HCT116 (cell line): ENCODE measurements at regions not wholly inside any gene's neighbourhood (a gene's known extent, or its start where the extent isn't known, plus 50 kb on each side); places are given as distances from the start of the nearest gene placed in this dataset.

Source experiments
- ATAC-seq: fragments of 200-7000 bp; cut with Tn5 transposase; 2 replicates; pipeline ENCODE4 v1.9.1; 2020; ENCODE audit warnings: mild to moderate bottlenecking, moderate library complexity
- BruUV-seq: library from RNA; stranded (reverse); fragments of 400-500 nt; replicated peaks from 2 replicates; lab custom pipeline; 2021; lab: Mats Ljungman, UMichigan
- CTCF ChIA-PET: fragments of 300-600 bp; sonication (Branson Sonifier 250); formaldehyde crosslinking; loops from one replicate; lab custom pipeline; 2021; ENCODE audit warnings: antibody characterized with exemption; lab: Charles Lee
- POLR2A ChIA-PET: fragments of 300-600, 350-600 bp; sonication (Branson Sonifier 250); formaldehyde crosslinking; loops from one replicate; lab custom pipeline; 2021; ENCODE audit warnings: antibody characterized with exemption; lab: Charles Lee
- RAD21 ChIA-PET, 2 experiments: fragments of 300-600 bp; sonication (Branson Sonifier 250); formaldehyde crosslinking; loops; one replicate each; lab custom pipeline; 2023; ENCODE audit warnings: low total read pairs in 2 of 2; ENCODE audit not compliant: uncharacterized antibody in 2 of 2, unreplicated experiment in 2 of 2, low non-redundant PET in 1 of 2; lab: Charles Lee
- DNase-seq: peaks from one replicate; pipeline ENCODE4 v3.0.0-alpha.2; 2010; ENCODE audit warnings: low read depth, low spot score
- H2AFZ ChIP-seq: fragments of 200-600 bp; shearing (Covaris generic), sonication (generic); 2 replicates; pipeline ENCODE4 v1.6.1; 2017; ENCODE audit warnings: low read depth, mixed run types, mixed read lengths, antibody characterized with exemption, low read length; ENCODE audit not compliant: poor library complexity, severe bottlenecking
- H3K27ac ChIP-seq: 2 replicates; pipeline ENCODE4 v1.5.1; 2012; ENCODE audit warnings: low read depth, low read length
- H3K27me3 ChIP-seq: fragments of 200-600 bp; sonication (generic); 2 replicates; pipeline ENCODE4 v1.6.1; 2016; ENCODE audit warnings: mixed run types, low read length, mixed read lengths; ENCODE audit not compliant: insufficient read depth
- H3K36me3 ChIP-seq, 2 experiments: fragments of 200-500 bp in 1 of 2; fragments of 200-600 bp in 1 of 2; sonication (Bioruptor generic) in 1 of 2; sonication (generic) in 1 of 2; 2 replicates each; pipeline versions ENCODE4 v1.5.1 to v1.6.1; 2014 to 2016; ENCODE audit warnings: low read length in 2 of 2, inconsistent platforms in 1 of 2, mixed read lengths in 1 of 2, mixed run types in 1 of 2; ENCODE audit not compliant: insufficient read depth in 2 of 2, control insufficient read depth in 1 of 2
- H3K4me1 ChIP-seq, 2 experiments: fragments of 200-600 bp in 1 of 2; sonication (generic) in 1 of 2; 2 replicates each; pipeline versions ENCODE4 v1.5.1 to v1.6.1; 2012 to 2017; ENCODE audit warnings: low read length in 2 of 2, inconsistent platforms in 1 of 2, mild to moderate bottlenecking in 1 of 2, mixed read lengths in 1 of 2, mixed run types in 1 of 2, moderate library complexity in 1 of 2; ENCODE audit not compliant: insufficient read depth in 2 of 2, control insufficient read depth in 1 of 2
- H3K4me2 ChIP-seq: fragments of 200-600 bp; sonication (generic); 2 replicates; pipeline ENCODE4 v1.6.1; 2017; ENCODE audit warnings: mixed run types, low read length, mixed read lengths
- H3K4me3 ChIP-seq, 2 experiments: fragments of 200-600 bp in 1 of 2; sonication (generic) in 1 of 2; replicated peaks in 1 of 2; 2 replicates each; pipeline ENCODE4 v1.5.1; 2011 to 2016; ENCODE audit warnings: low read length in 2 of 2, control low read depth in 1 of 2, low read depth in 1 of 2, mild to moderate bottlenecking in 1 of 2, mixed read lengths in 1 of 2, mixed run types in 1 of 2
- H3K79me2 ChIP-seq: fragments of 200-600 bp; sonication (generic); 2 replicates; pipeline ENCODE4 v1.6.1; 2017; ENCODE audit warnings: mild to moderate bottlenecking, mixed run types, low read length, moderate library complexity, mixed read lengths; ENCODE audit not compliant: insufficient read depth
- H3K9ac ChIP-seq: fragments of 200-600 bp; sonication (generic); 2 replicates; pipeline ENCODE4 v1.6.1; 2016; ENCODE audit warnings: low read length, mixed read lengths
- H3K9me2 ChIP-seq: fragments of 200-600 bp; sonication (generic), shearing (Covaris generic); 2 replicates; pipeline ENCODE4 v1.6.1; 2017; ENCODE audit warnings: mixed run types, mild to moderate bottlenecking, moderate library complexity; ENCODE audit not compliant: insufficient read depth
- H3K9me3 ChIP-seq, 2 experiments: fragments of 200-500 bp in 1 of 2; fragments of 200-600 bp in 1 of 2; sonication (Bioruptor generic) in 1 of 2; sonication (generic) in 1 of 2; 2 replicates each; pipeline ENCODE4 v1.6.1; 2014 to 2017; ENCODE audit warnings: low read length in 2 of 2, mixed read lengths in 2 of 2, inconsistent platforms in 1 of 2, low read depth in 1 of 2, mild to moderate bottlenecking in 1 of 2, mixed run types in 1 of 2, moderate library complexity in 1 of 2; ENCODE audit not compliant: control insufficient read depth in 1 of 2, insufficient read depth in 1 of 2
- H4K20me1 ChIP-seq: fragments of 200-600 bp; sonication (generic), shearing (Covaris generic); 2 replicates; pipeline ENCODE4 v1.6.1; 2017; ENCODE audit warnings: mixed run types, mild to moderate bottlenecking, moderate library complexity; ENCODE audit not compliant: insufficient read depth
- ATF3 ChIP-seq: IDR thresholded peaks from 2 replicates; pipeline ENCODE4 v1.6.1; 2012
- CBX3 ChIP-seq: IDR thresholded peaks from 2 replicates; pipeline ENCODE4 v1.6.1; 2012; ENCODE audit warnings: low read depth
- CEBPB ChIP-seq: IDR thresholded peaks from 2 replicates; pipeline ENCODE4 v1.6.1; 2012; ENCODE audit warnings: low read depth
- EGR1 ChIP-seq: IDR thresholded peaks from 2 replicates; pipeline ENCODE4 v1.6.1; 2012; ENCODE audit warnings: low read depth
- EZH2 ChIP-seq: fragments of 200-600 bp; sonication (generic); IDR thresholded peaks from 2 replicates; pipeline ENCODE4 v1.6.1; 2017; ENCODE audit warnings: antibody characterized with exemption, mixed run types
- EZH2phosphoT487 ChIP-seq: fragments of 200-600 bp; IDR thresholded peaks from 2 replicates; pipeline ENCODE4 v1.6.1; 2018; ENCODE audit warnings: antibody characterized with exemption, borderline replicate concordance
- FOSL1 ChIP-seq: IDR thresholded peaks from 2 replicates; pipeline ENCODE4 v1.6.1; 2012; ENCODE audit warnings: low read depth
- JUND ChIP-seq: IDR thresholded peaks from 2 replicates; pipeline ENCODE4 v1.6.1; 2012
- MAX ChIP-seq: IDR thresholded peaks from 2 replicates; pipeline ENCODE4 v1.6.1; 2012
- POLR2A ChIP-seq: IDR thresholded peaks from 2 replicates; pipeline ENCODE4 v1.7.0; 2011; ENCODE audit warnings: borderline replicate concordance; ENCODE audit not compliant: insufficient read depth, insufficient read length; ENCODE audit errors: extremely low read depth
- POLR2AphosphoS5 ChIP-seq: IDR thresholded peaks from 2 replicates; pipeline ENCODE4 v1.6.1; 2011; ENCODE audit warnings: mild to moderate bottlenecking, low read depth, low read length, moderate library complexity
- SIN3A ChIP-seq: IDR thresholded peaks from 2 replicates; pipeline ENCODE4 v1.6.1; 2012; ENCODE audit warnings: low read depth
- SRF ChIP-seq: IDR thresholded peaks from 2 replicates; pipeline ENCODE4 v1.6.1; 2012; ENCODE audit warnings: low read depth
- TCF7L2 ChIP-seq: IDR thresholded peaks from 2 replicates; pipeline ENCODE4 v1.7.0; 2011; ENCODE audit warnings: borderline replicate concordance, inconsistent platforms; ENCODE audit not compliant: insufficient read depth, insufficient read length; ENCODE audit errors: extremely low read depth
- YY1 ChIP-seq: IDR thresholded peaks from 2 replicates; pipeline ENCODE4 v1.6.1; 2011; ENCODE audit warnings: low read length, low read depth, moderate library complexity, mild to moderate bottlenecking; ENCODE audit not compliant: insufficient replicate concordance; ENCODE audit errors: extremely low read depth
- ZFX ChIP-seq: fragments of 450-650 bp; IDR thresholded peaks from 2 replicates; pipeline ENCODE4 v1.6.1; 2017
- ZNF274 ChIP-seq: fragments of 200-500 bp; sonication (Bioruptor generic); IDR thresholded peaks from 2 replicates; pipeline ENCODE4 v1.6.1; 2014; ENCODE audit warnings: mild to moderate bottlenecking, low read depth, low read length, inconsistent platforms
- intact Hi-C: fragments of 100-400 bp; cut with micrococcal nuclease; formaldehyde crosslinking; loops from 2 replicates; pipeline ENCODE4 v1.10.0; 2022
- TF ChIP-seq, protein P1 (sequence below): IDR thresholded peaks from 2 replicates; pipeline ENCODE4 v1.6.1; 2012; ENCODE audit warnings: low read depth

DNA sequence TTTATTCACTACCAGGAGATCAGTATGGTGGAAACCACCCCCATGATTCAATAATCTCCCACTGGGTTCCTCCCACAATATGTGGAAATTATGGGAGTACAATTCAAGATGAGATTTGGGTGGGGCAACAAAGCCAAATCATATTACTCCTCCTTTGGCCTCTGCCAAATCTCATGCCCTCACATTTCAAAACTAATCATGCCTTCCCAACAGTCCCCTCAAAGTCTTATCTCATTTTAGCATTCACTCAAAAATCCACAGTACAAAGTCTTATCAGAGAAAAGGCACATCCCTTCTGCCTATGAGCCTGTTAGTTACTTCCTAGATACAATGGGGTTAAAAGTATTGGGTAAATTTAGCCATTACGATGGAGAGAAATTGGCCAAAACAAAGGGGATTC is 989.5 kb upstream of the CNTNAP5 start:
- H3K4me3 ChIP-seq = no peak overlapping the region
- H3K27me3 ChIP-seq = no peaks in the 10 kb centered on the region
- ChIA-PET RAD21 (no interaction called here), POLR2A (no interaction called here), CTCF (no interaction called here)
- no peaks in the 10 kb centered on the region for H3K4me1 ChIP-seq
- H3K36me3 ChIP-seq = no peaks in the 10 kb centered on the region
- H3K4me2 ChIP-seq = no peak overlapping the region
- no peaks in the 10 kb centered on the region for H4K20me1 ChIP-seq
- no peaks in the 10 kb centered on the region for H3K79me2 ChIP-seq
- ATAC-seq = no peak
- no peak overlapping the region for H2AFZ ChIP-seq
- TF ChIP-seq ZFX (no peak), EGR1 (no peak), YY1 (no peak), TCF7L2 (no peak)
- no TSS peak for BruUV-seq
- H3K27ac ChIP-seq = no peak overlapping the region
- H3K9me3 ChIP-seq = peaks cover 0 to 15% of the 10 kb centered on the region in 2 experiments; a peak in 2 of 4 replicates
- intact Hi-C loops = no loop called here
- DNase-seq = no peak
- H3K9ac ChIP-seq = no peak overlapping the region
- H3K9me2 ChIP-seq = no peaks in the 10 kb centered on the region

- no peak overlapping the region for H3K4me3 ChIP-seq
- H3K4me1 ChIP-seq = no peaks in the 10 kb centered on the region
- ChIA-PET RAD21 (no interaction called here), POLR2A (no interaction called here), CTCF (no interaction called here)
- no peaks in the 10 kb centered on the region for H3K9me2 ChIP-seq
- intact Hi-C loops = no loop called here
- no TSS peak for BruUV-seq
- no peaks in the 10 kb centered on the region for H3K36me3 ChIP-seq
- no peak overlapping the region for H3K4me2 ChIP-seq
- no peak for ATAC-seq
- H3K79me2 ChIP-seq = no peaks in the 10 kb centered on the region
- no peak overlapping the region for H3K9ac ChIP-seq
- no peaks in the 10 kb centered on the region for H3K27me3 ChIP-seq
- DNase-seq = no peak
- H3K9me3 ChIP-seq = peaks cover 6 to 15% of the 10 kb centered on the region in 2 experiments; a peak in 2 of 4 replicates
- no peak overlapping the region for H3K27ac ChIP-seq
- no peak overlapping the region for H2AFZ ChIP-seq
- H4K20me1 ChIP-seq = no peaks in the 10 kb centered on the region
- TF ChIP-seq SIN3A (no peak), EGR1 (no peak), ATF3 (no peak), CEBPB (no peak), TCF7L2 (no peak), SRF (no peak), ZNF274 (no peak), ZFX (no peak), MAX (no peak), CBX3 (no peak), FOSL1 (no peak), POLR2AphosphoS5 (no peak), JUND (no peak), EZH2 (no peak), EZH2phosphoT487 (no peak), YY1 (no peak), POLR2A (no peak)
- TF ChIP-seq, protein P1, sequence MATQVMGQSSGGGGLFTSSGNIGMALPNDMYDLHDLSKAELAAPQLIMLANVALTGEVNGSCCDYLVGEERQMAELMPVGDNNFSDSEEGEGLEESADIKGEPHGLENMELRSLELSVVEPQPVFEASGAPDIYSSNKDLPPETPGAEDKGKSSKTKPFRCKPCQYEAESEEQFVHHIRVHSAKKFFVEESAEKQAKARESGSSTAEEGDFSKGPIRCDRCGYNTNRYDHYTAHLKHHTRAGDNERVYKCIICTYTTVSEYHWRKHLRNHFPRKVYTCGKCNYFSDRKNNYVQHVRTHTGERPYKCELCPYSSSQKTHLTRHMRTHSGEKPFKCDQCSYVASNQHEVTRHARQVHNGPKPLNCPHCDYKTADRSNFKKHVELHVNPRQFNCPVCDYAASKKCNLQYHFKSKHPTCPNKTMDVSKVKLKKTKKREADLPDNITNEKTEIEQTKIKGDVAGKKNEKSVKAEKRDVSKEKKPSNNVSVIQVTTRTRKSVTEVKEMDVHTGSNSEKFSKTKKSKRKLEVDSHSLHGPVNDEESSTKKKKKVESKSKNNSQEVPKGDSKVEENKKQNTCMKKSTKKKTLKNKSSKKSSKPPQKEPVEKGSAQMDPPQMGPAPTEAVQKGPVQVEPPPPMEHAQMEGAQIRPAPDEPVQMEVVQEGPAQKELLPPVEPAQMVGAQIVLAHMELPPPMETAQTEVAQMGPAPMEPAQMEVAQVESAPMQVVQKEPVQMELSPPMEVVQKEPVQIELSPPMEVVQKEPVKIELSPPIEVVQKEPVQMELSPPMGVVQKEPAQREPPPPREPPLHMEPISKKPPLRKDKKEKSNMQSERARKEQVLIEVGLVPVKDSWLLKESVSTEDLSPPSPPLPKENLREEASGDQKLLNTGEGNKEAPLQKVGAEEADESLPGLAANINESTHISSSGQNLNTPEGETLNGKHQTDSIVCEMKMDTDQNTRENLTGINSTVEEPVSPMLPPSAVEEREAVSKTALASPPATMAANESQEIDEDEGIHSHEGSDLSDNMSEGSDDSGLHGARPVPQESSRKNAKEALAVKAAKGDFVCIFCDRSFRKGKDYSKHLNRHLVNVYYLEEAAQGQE = no peak
Measured at GRCh38 chr2:123036300-123036699, 988.8 kb upstream of the CNTNAP5 start.
